Spleen (tissue), 11 donors: ENCODE measurements at regions not wholly inside any gene's neighbourhood (a gene's known extent, or its start where the extent isn't known, plus 50 kb on each side); places are given as distances from the start of the nearest gene placed in this dataset.

Experiments
- DNase-seq: peaks from one replicate; pipeline ENCODE4 v3.0.0-alpha.2; 2020
- H3K27ac ChIP-seq, 8 donors: fragments of 200-600 bp; sonication (generic) in 7 of 8; 1 replicate in 4 of 8; 2 replicates in 4 of 8; pipeline versions ENCODE4 v1.5.0 to v1.8.0; 2016 to 2021; ENCODE audit warnings: inconsistent platforms in 4 of 8, mild to moderate bottlenecking in 4 of 8, moderate library complexity in 1 of 8
- H3K27me3 ChIP-seq, 7 donors: fragments of 200-600 bp; sonication (generic) in 6 of 7; replicated peaks in 1 of 7; 1 replicate in 4 of 7; 2 replicates in 3 of 7; pipeline versions ENCODE4 v1.5.0 to v1.8.0; 2016 to 2021; ENCODE audit warnings: inconsistent platforms in 3 of 7, mild to moderate bottlenecking in 1 of 7
- H3K36me3 ChIP-seq, 6 donors: fragments of 200-600 bp; sonication (generic) in 5 of 6; 1 replicate in 4 of 6; 2 replicates in 2 of 6; pipeline versions ENCODE4 v1.5.0 to v1.8.0; 2016 to 2021; ENCODE audit warnings: inconsistent platforms in 2 of 6
- H3K4me1 ChIP-seq, 6 donors: fragments of 200-600 bp; sonication (generic) in 5 of 6; 1 replicate in 3 of 6; 2 replicates in 3 of 6; pipeline versions ENCODE4 v1.5.0 to v1.8.0; 2016 to 2021; ENCODE audit warnings: inconsistent platforms in 3 of 6
- H3K4me3 ChIP-seq, 8 donors: fragments of 200-600 bp; sonication (generic) in 7 of 8; 1 replicate in 4 of 8; 2 replicates in 4 of 8; pipeline versions ENCODE4 v1.5.0 to v1.8.0; 2016 to 2021; ENCODE audit warnings: inconsistent platforms in 4 of 8, mild to moderate bottlenecking in 4 of 8, moderate library complexity in 2 of 8
- H3K9me3 ChIP-seq, 8 donors: fragments of 200-600 bp; sonication (generic) in 7 of 8; 1 replicate in 4 of 8; 2 replicates in 4 of 8; pipeline versions ENCODE4 v1.5.0 to v1.8.0; 2016 to 2021; ENCODE audit warnings: inconsistent platforms in 4 of 8
- POLR2A ChIP-seq, 3 donors: fragments of 450-650 bp; IDR thresholded peaks; one replicate each; pipeline ENCODE4 v1.5.1; 2017; ENCODE audit warnings: antibody characterized with exemption in 3 of 3, mild to moderate bottlenecking in 1 of 3
- POLR2AphosphoS5 ChIP-seq, 3 donors: sonication (generic); formaldehyde crosslinking; IDR thresholded peaks; one replicate each; pipeline ENCODE4 v1.5.1; 2017; ENCODE audit warnings: antibody characterized with exemption in 3 of 3
- WGBS, 5 donors: extraction: QIAGEN DNeasy Blood & Tissue Kit in 3 of 5; methylation state at CpG; one replicate each; pipeline versions ENCODE4 v1.1.5 to v1.1.7; 2013 to 2018; 5-methylcytosine and 5-hydroxymethylcytosine counted together
- intact Hi-C: fragments of 100-400 bp; cut with DNase I; formaldehyde crosslinking; loops from one replicate; pipeline ENCODE4 v1.15.0; 2023; ENCODE audit warnings: low total_unique reads
- TF ChIP-seq, protein P1 (sequence below), 11 experiments: fragments of 200-600 bp in 7 of 11; fragments of 450-650 bp in 4 of 11; sonication (generic) in 4 of 11; IDR thresholded peaks in 8 of 11; conservative IDR thresholded peaks in 3 of 11; 1 replicate in 7 of 11; 2 replicates in 4 of 11; pipeline versions ENCODE4 v1.4.0 to v1.8.0; 2016 to 2021; ENCODE audit warnings: antibody characterized with exemption in 11 of 11, inconsistent platforms in 4 of 11, mild to moderate bottlenecking in 1 of 11
- donor health status: healthy with polysubstance abuse.
- donor health status: DM: no; HTN: no; CAD: no; lungs with moderate emphysema.
- donor health status: DM: no; HTN: no; CAD: no.
- donor health status: Bipolar disorder and iron deficiency.
- donor health status: healthy.
- donor health status: DM: no; HTN: no; CAD: no.
- donor health status: DM: yes; HTN: yes; CAD: no.

DNA sequence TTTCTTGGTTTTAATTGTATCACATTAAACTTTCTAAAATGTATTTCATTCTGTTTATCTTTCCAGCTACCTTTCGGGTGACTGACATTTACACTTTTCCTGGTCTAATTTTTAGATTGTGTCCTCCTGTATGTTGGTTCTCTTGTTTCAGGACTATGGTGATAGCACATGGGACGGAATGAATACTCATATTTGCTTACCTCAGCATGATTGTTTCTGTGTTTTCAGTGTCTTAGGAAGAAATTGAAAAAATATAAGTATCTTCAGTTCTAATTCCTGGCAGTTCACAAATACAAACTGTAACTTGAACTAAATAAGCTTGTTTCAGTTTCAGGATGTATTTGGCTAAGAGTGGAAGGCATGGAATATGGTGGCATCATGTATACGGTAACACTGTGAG, 80.1 kb upstream of the ROBO1 start:
- DNase-seq = no peak
- TF ChIP-seq POLR2AphosphoS5 (IDR thresholded peaks at IDR 0.05) (no peak), POLR2A (IDR thresholded peaks at IDR 0.05) (no peak)
- TF ChIP-seq, protein P1, sequence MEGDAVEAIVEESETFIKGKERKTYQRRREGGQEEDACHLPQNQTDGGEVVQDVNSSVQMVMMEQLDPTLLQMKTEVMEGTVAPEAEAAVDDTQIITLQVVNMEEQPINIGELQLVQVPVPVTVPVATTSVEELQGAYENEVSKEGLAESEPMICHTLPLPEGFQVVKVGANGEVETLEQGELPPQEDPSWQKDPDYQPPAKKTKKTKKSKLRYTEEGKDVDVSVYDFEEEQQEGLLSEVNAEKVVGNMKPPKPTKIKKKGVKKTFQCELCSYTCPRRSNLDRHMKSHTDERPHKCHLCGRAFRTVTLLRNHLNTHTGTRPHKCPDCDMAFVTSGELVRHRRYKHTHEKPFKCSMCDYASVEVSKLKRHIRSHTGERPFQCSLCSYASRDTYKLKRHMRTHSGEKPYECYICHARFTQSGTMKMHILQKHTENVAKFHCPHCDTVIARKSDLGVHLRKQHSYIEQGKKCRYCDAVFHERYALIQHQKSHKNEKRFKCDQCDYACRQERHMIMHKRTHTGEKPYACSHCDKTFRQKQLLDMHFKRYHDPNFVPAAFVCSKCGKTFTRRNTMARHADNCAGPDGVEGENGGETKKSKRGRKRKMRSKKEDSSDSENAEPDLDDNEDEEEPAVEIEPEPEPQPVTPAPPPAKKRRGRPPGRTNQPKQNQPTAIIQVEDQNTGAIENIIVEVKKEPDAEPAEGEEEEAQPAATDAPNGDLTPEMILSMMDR (IDR thresholded peaks at IDR 0.05 in 8 of 11, conservative IDR thresholded peaks at IDR 0.05 in 3 of 11) = no peak
- Histone ChIP-seq H3K36me3 (no peaks in the 10 kb centered on the region), H3K27me3 (no peaks in the 10 kb centered on the region), H3K9me3 (peaks cover 0 to 2% (median 0%) of the 10 kb centered on the region in 8 donors), H3K4me1 (no peaks in the 10 kb centered on the region), H3K27ac (no peak overlapping the region), H3K4me3 (no peak overlapping the region)
- 51 to 60% (median 53%) methylated on average over 3 of the region's 3 CpGs for WGBS, 5 donors
- intact Hi-C loops = no loop called here

DNA sequence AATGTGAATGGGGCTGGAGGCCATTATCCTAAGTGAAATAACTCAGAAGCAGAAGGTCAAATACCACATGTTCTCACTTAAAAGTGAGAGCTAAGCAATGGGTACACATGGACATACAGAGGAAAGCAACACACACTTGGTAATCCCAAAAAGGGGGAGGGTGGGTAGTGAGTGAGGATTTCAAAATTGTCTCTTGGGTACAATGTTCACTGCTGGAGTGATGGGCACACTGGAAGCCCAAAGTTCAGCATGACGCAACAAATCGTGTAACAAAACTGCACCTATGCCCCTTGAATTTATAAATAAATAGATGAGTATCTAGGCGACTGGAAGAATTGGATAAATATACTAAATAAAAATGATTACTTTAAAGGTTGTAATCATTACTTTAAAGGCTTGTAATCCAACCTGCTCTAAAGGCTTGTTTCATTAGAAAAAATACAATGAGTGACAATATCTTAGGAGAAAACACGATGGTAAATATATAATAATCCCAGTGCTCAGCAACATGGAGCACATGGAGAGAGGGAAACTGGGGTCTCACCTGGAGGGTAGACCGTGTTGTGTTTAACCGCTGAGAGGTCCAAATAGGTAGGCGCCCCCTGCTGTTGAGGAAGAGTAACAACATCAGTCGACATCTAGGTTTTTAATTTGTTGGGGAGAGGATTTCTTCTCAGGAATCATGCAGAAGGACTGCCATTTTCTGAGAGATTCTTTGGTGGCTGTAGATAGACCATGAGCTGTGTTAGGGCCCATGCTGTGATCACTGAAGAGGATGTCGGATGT, 78.5 kb upstream of the ROBO1 start:
- WGBS, 5 donors = 56 to 70% (median 60%) methylated on average over 9 of the region's 9 CpGs
- no peak for TF ChIP-seq POLR2AphosphoS5 (IDR thresholded peaks at IDR 0.05)
- TF ChIP-seq, protein P1 (IDR thresholded peaks at IDR 0.05 in 8 of 11, conservative IDR thresholded peaks at IDR 0.05 in 3 of 11) = peak in 2 of 11 experiments; percentile 12 to 23
- Histone ChIP-seq H3K27me3 (no peaks in the 10 kb centered on the region), H3K4me1 (no peaks in the 10 kb centered on the region), H3K36me3 (no peaks in the 10 kb centered on the region), H3K4me3 (no peak overlapping the region), H3K9me3 (peaks cover 0 to 6% (median 0%) of the 10 kb centered on the region in 8 donors), H3K27ac (no peak overlapping the region)
- intact Hi-C loops = no loop called here
- no peak for DNase-seq

DNA sequence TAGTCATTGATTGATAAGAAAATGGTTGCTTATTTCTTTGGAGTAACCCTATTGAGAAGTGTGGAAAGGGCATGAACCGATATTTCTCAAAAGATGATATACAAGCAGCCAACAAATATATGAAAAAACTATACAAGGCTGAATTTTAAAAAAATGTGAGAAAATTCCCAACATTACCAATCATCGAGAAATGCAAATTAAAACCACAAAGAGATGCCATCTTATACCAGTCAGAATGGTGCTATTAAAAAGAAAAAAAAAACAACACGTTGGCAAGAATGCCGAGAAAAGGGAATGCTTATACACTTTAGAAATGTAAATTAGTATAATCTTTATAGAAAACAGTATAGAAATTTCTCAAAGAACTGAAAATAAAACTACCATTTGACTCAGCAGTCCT, 77.7 kb upstream of the ROBO1 start:
- no peaks in the 10 kb centered on the region for H3K4me1 ChIP-seq
- no peaks in the 10 kb centered on the region for H3K36me3 ChIP-seq
- TF ChIP-seq, protein P1 (IDR thresholded peaks at IDR 0.05 in 8 of 11, conservative IDR thresholded peaks at IDR 0.05 in 3 of 11) = no peak
- TF ChIP-seq POLR2AphosphoS5 (IDR thresholded peaks at IDR 0.05) (no peak), POLR2A (IDR thresholded peaks at IDR 0.05) (no peak)
- peaks cover 0 to 6% (median 0%) of the 10 kb centered on the region in 8 donors for H3K9me3 ChIP-seq
- intact Hi-C loops = no loop called here
- H3K27me3 ChIP-seq = no peaks in the 10 kb centered on the region
- 84 to 95% (median 91%) methylated on average over 4 of the region's 4 CpGs for WGBS, 5 donors
- no peak for DNase-seq
- H3K4me3 ChIP-seq = no peak overlapping the region
- H3K27ac ChIP-seq = no peak overlapping the region

DNA sequence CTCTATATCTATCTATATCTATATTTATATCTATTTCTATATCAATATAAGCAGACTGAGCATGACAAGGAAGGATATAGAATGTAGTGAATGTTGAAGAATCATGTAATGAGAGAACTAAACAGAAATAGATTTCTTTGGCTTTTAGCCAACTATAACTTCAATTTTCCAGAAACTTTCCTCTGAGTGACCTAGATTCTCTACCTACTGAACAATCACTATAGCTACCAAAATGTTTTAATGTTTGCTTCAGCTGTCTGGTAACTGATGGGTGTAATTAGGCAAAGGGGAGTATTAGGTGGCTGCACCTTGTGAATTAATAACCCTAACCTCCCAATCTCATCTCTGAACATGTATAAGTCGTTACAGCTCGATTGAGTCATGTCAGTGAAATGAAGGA, 76.4 kb upstream of the ROBO1 start:
- Histone ChIP-seq H3K9me3 (peaks cover 0 to 6% (median 0%) of the 10 kb centered on the region in 8 donors), H3K27me3 (no peaks in the 10 kb centered on the region), H3K36me3 (no peaks in the 10 kb centered on the region), H3K27ac (no peak overlapping the region), H3K4me3 (no peak overlapping the region), H3K4me1 (no peaks in the 10 kb centered on the region)
- TF ChIP-seq POLR2AphosphoS5 (IDR thresholded peaks at IDR 0.05) = no peak
- TF ChIP-seq, protein P1 (IDR thresholded peaks at IDR 0.05 in 8 of 11, conservative IDR thresholded peaks at IDR 0.05 in 3 of 11) = no peak
- no peak for TF ChIP-seq POLR2A (IDR thresholded peaks at IDR 0.05)
- 78 to 85% (median 82%) methylated on average over 2 of the region's 2 CpGs for WGBS, 5 donors
- DNase-seq = no peak
- intact Hi-C loops = no loop called here
